Muscle of back (tissue), 3 donors: ENCODE measurements at regions not wholly inside any gene's neighbourhood (a gene's known extent, or its start where the extent isn't known, plus 50 kb on each side); places are given as distances from the start of the nearest gene placed in this dataset.
"Not testable (repeated sequence)": the region's sequence is repeated elsewhere in the genome, so short reads cannot be mapped to it uniquely, and the experiment has no call there.

Experiments used
- DNase-seq, 3 donors: peaks; one replicate each; pipeline versions ENCODE4 v3.0.0 to v3.0.0-alpha.2; 2013

DNA sequence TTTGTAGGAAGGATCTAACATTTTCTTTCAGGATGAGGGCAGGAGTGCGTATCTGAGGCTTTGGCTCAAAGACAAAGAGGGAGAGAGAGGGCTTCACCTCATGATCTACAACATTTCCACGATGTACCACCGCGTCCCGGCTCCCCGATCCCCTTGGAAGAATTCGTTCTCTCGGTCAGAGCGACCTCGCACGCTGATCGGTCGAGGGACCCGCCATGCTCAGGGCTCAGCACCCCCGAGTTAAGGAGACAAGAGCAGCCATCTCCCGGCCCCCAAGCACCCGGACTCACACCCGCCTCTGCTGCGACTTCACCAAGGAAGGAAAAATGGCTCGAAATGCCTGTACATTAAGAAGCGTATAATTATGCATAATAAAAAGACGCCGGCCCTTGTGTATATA lies 89.5 kb upstream of the RPL38 start:
- DNase-seq = no peak

GRCh38 chr17:74114881-74115470 lies 88.5 kb upstream of the RPL38 start:
- no peak for DNase-seq

GRCh38 chr17:74115586-74115985 lies 87.9 kb upstream of the RPL38 start:
- no peak for DNase-seq

- no peak for DNase-seq
Measured at GRCh38 chr17:74116087-74116717, 87.3 kb upstream of the RPL38 start.

DNA sequence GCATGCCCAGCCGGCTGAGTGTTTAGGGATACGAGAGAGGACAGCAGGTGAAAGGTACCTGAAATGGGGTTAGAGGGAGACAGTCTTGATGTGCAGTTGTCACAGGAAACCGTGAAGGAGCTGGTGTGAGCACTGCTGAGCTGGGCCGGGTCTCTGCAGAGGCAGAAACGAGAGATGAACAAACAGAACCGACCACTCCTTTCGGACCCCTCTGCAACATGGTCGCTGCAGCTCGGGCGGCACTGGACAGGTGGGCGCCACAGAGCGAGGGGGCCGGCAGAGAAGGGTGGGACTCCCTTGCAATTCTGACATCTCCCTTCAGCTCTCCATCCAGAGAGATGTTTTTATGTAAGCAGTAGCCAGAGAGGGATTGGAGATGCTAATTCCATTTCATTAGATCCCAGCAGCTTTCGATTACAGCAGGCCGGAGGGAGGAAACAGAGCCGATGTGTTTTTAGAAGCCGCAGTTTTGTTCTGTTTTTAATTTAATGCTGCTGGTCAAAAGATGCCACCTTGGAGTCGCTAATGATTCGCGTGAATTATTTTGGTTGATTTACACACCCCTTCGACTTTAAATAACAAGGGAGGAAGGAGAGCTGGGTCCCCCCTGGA lies 86.3 kb upstream of the RPL38 start:
- DNase-seq = no peak

DNA sequence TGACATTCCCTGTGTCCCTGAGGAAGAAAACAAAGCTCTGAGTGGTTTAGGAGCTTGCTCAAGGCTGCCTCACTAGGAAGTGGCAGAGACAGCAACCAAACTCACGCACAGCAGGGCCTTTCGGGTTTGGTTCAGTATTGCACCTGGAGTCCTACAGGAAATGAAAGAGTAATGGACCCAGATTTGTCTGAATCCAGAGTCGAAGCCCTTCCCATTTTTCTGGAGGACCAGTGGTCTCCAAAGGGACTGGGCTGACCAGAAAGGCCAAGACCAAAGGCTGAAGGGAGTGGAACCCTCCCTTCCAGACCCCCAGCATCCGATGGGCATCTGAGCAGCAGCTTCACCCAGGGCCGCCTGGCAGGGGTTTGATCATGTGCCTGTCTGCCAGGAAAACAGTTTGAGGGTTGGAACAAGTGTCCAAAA lies 85.5 kb upstream of the RPL38 start:
- DNase-seq = no peak

DNA sequence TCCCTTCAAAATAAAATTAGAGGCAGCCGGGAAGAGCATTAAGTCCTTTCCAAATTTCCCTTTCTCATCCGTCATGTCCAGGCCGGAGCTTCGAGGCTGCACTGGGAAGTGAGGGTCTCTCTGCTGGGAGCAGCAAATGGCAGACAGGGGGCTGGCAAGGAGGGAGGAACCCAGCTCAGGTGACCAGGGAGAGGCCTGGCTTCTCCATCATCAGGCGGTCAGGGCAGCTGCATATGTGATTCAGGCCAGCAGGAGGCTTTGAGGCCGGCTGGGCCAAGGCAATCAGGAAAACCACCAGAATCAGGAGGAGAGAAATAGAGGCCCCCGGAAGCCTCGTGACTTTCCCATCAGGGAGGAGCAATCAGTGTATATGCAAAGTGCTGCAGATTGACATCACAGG lies 85.0 kb upstream of the RPL38 start:
- peak in 2 of 3 donors; percentile 18 to 36 for DNase-seq

- no peak for DNase-seq
Measured at GRCh38 chr17:74119049-74119580, 84.4 kb upstream of the RPL38 start.

- no peak for DNase-seq
Measured at GRCh38 chr17:74119965-74120364, 83.5 kb upstream of the RPL38 start.

- DNase-seq = peak in 1 of 3 donors; percentile 57
Measured at GRCh38 chr17:74123350-74123749, 80.1 kb upstream of the RPL38 start.

GRCh38 chr17:74123866-74124444 lies 79.5 kb upstream of the RPL38 start:
- no peak for DNase-seq

DNA sequence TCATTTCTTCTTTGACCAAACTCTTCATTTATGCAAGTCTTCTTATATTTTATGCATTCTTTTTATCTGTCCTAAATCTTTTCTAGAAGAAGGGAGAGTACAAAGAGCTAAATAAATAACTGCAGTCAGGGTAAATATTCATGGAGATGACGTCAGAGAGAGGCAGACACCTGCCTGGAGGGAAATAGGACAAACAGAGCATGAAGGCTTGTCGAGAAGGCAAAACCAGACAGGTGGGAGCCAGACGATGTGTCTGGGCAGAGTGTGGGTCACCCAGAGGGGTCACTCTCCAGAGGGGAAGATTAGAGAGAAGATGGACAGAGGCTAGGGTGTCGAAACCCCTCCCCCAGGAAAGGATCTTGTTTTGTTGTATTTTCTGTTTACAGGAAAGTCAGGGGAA lies 78.3 kb upstream of the RPL38 start:
- no peak for DNase-seq

DNA sequence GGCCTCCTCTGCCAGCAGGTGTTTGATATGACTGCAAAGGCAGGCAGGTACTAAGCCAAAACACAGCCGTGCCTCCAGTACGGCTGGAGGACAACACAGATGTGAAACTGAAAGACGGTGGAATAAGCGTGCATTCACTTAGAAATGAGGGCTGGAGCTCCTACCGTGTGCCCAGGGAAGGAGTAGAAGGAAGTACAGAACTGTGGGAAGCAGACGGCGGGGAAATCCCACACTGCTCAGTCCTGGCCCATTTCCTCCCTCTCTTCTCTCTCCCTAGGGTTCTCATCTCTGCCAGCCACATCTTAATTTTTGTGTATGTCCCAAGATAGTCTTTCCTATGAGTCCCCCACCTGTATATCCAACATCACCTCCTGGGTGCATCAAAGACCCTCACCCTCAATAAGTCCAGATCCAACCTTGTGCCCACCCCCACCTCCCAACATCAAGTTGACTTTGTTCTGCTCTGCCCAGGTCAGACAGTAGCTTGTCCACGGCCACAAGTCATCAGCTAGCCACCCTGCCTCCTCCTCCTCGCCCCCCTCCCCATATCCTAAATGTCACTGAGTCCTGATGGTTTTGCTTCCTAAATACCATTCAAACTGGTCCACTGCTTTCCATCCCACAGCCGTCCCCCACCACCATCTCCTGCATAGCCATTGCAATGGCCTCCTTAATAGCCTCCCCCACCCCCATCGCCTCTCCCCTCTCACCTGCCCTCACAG lies 77.1 kb upstream of the RPL38 start:
- DNase-seq = no peak

DNA sequence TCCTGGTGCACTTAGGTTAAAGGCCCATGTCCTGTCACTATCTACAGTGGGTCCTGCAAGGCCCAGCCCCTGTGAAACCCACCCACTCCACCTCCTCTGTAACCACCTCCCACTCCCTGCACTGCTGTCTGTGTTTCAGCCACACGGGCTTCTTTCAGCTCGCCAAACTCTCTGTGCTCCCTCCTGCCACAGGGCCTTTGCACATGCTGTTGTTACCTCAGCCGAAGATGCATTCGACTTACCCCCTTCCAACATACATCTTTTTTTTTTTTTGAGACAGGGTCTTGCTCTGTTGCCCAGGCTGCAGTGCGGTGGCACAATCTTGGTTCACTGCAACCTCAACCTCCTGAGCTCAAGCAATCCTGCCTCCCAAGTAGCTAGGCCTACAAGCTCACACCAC lies 76.5 kb upstream of the RPL38 start:
- no peak for DNase-seq

DNA sequence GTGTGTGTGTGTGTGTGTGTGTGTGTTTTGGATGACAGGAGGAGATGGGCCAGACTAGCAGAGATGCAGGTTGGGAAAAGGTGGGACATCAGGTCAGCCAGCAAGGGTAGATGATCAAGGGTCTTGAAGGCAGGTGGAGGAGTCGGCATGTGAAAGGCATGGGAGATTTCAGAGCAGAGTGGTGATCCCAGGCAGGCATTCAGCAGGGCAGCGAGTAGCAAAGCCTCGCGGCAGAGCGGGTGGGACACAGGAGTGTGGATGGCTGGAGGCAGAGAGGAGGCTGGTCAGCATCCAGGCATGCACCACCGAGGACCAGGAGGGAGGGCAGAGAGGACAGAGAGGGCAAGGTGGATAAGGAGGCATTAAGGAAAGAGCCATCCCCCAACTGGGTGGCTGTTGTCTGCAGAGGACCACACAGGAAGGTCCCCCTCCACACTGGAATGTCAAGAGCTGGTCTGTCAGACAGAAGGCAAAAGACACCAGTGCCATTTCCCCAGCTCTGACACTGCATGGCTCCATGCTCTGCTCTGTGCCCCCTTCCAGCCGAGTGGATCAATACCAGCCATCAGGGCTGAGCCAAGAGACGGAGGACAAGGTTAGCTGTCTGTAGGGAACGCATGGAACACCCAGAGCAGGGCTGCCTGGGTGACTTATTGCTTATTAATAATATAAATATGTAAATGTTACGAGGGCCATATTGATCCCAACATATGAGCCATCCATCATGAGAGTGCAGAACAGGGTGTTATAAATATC lies 74.8 kb upstream of the RPL38 start:
- no peak for DNase-seq

GRCh38 chr17:74129800-74130199 lies 73.7 kb upstream of the RPL38 start:
- not testable (repeated sequence) for DNase-seq

GRCh38 chr17:74130276-74130675 lies 73.2 kb upstream of the RPL38 start:
- no peak for DNase-seq

- DNase-seq = no peak
Measured at GRCh38 chr17:74130841-74131240, 72.6 kb upstream of the RPL38 start.

GRCh38 chr17:74132354-74132753 lies 71.1 kb upstream of the RPL38 start:
- DNase-seq = no peak

GRCh38 chr17:74133740-74134139 lies 69.7 kb upstream of the RPL38 start:
- no peak for DNase-seq

DNA sequence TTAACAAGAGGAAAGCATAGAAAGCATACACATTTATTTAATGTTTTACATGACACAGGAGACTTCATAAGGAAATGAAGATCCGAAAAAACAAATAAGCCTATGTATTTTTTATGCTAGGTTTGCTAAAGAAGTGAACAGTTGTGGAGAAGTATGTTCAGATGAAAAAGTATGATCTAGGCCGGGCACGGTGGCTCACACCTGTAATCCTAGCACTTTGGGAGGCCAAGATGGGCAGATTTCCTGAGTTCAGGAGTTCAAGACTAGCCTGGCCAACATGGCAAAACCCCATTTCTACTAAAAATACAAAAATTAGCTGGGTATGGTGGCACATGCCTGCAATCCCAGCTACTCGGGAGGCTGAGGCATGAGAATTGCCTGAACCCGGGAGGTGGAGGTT lies 69.2 kb upstream of the RPL38 start:
- not testable (repeated sequence) for DNase-seq

GRCh38 chr17:74134991-74135390 lies 68.5 kb upstream of the RPL38 start:
- DNase-seq = no peak
